GM21526 (cell line): ENCODE measurements at regions not wholly inside any gene's neighbourhood (a gene's known extent, or its start where the extent isn't known, plus 50 kb on each side); places are given as distances from the start of the nearest gene placed in this dataset.

Experiments
- ATAC-seq: cut with Tn5 transposase; IDR thresholded peaks from one replicate; pipeline ENCODE4 v1.9.1; 2021; ENCODE audit warnings: moderate library complexity; ENCODE audit not compliant: unreplicated experiment, low FRiP score

- ATAC-seq, result no peak
Observed at GRCh38 chr16:82504836-82505235, 121.9 kb upstream of the CDH13 start.

GRCh38 chr16:82499302-82499701 is 127.5 kb upstream of the CDH13 start:
- no peak for ATAC-seq

- no peak for ATAC-seq
Observed at GRCh38 chr16:82497139-82497538, 129.6 kb upstream of the CDH13 start.

- ATAC-seq, result no peak
Observed at GRCh38 chr16:82488460-82488859, 138.3 kb upstream of the CDH13 start.

- no peak for ATAC-seq
Observed at GRCh38 chr16:82481455-82481854, 145.3 kb upstream of the CDH13 start.

GRCh38 chr16:82476786-82477185 is 150.0 kb upstream of the CDH13 start:
- ATAC-seq, result no peak

GRCh38 chr16:82470620-82471152 is 156.1 kb upstream of the CDH13 start:
- ATAC-seq, result no peak

GRCh38 chr16:82470016-82470415 is 156.8 kb upstream of the CDH13 start:
- no peak for ATAC-seq

GRCh38 chr16:82464187-82464586 is 162.6 kb upstream of the CDH13 start:
- ATAC-seq, result no peak

GRCh38 chr16:82460766-82461165 is 166.0 kb upstream of the CDH13 start:
- no peak for ATAC-seq

- no peak for ATAC-seq
Observed at GRCh38 chr16:82459580-82460256, 167.1 kb upstream of the CDH13 start.

GRCh38 chr16:82456683-82457082 is 170.1 kb upstream of the CDH13 start:
- peak; percentile 92 for ATAC-seq

GRCh38 chr16:82454566-82454965 is 172.2 kb upstream of the CDH13 start:
- ATAC-seq, result no peak

- no peak for ATAC-seq
Observed at GRCh38 chr16:82454152-82454551, 172.6 kb upstream of the CDH13 start.

- no peak for ATAC-seq
Observed at GRCh38 chr16:82452004-82452756, 174.6 kb upstream of the CDH13 start.

GRCh38 chr16:82451449-82451848 is 175.3 kb upstream of the CDH13 start:
- ATAC-seq, result no peak

GRCh38 chr16:82440336-82440735 is 186.4 kb upstream of the CDH13 start:
- ATAC-seq, result no peak

GRCh38 chr16:82439678-82440293 is 187.0 kb upstream of the CDH13 start:
- no peak for ATAC-seq

GRCh38 chr16:82433042-82433441 is 193.7 kb upstream of the CDH13 start:
- ATAC-seq, result no peak

- no peak for ATAC-seq
Observed at GRCh38 chr16:82432261-82432660, 194.5 kb upstream of the CDH13 start.

- no peak for ATAC-seq
Observed at GRCh38 chr16:82425661-82426060, 201.1 kb upstream of the CDH13 start.
